ENCODE measurements at regions not wholly inside any gene's neighbourhood (a gene's known extent, or its start where the extent isn't known, plus 50 kb on each side); places are given as distances from the start of the nearest gene placed in this dataset.

DNA sequence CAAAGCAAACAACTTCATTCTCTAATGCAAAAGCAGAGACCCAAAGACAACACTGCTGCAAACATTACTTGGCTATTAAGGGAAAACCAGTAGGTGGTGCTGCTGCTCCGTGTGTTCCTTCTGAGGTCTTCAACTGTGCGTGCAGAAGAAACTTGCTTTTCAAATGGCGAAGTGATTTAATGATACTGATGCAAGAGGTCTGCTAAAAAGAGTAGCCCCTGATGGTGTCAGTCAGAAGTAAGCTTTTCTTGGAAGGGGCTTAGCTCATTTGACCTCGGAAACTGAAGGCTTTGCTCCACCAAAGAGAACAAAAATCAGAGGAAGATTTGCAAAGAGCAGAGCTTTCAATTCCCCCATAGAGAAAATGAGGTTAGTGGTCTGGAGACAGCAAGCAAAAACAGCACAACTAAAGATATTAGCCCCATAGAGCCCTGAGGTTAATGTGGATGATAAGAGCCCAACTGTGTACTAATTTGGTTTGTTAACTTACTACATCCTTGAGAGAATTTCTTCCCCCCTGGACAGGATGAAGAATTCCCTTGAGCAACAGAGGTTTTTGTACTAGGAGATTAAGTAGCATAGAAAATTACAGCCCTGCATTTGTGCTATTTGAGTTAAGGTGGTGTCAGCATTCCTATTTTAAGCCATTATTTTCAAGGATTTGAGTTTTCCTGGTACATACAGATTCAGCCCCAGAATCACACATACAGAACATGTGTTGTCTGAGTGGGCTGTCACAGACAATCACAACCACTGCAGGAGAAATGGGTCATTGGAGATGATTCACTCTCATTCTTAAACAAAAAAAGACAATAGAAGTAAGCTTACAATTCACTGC, 153.2 kb upstream of the C9orf72 start:
- DNase-seq (ENCODE audit: low read depth) = peak; percentile 86
- TF ChIP-seq, protein P1, sequence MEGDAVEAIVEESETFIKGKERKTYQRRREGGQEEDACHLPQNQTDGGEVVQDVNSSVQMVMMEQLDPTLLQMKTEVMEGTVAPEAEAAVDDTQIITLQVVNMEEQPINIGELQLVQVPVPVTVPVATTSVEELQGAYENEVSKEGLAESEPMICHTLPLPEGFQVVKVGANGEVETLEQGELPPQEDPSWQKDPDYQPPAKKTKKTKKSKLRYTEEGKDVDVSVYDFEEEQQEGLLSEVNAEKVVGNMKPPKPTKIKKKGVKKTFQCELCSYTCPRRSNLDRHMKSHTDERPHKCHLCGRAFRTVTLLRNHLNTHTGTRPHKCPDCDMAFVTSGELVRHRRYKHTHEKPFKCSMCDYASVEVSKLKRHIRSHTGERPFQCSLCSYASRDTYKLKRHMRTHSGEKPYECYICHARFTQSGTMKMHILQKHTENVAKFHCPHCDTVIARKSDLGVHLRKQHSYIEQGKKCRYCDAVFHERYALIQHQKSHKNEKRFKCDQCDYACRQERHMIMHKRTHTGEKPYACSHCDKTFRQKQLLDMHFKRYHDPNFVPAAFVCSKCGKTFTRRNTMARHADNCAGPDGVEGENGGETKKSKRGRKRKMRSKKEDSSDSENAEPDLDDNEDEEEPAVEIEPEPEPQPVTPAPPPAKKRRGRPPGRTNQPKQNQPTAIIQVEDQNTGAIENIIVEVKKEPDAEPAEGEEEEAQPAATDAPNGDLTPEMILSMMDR (IDR thresholded peaks at IDR 0.05; ENCODE audit: low read length, missing control alignments) = peak; percentile 91
- H3K4me3 ChIP-seq (replicated peaks; ENCODE audit: low read depth, low read length) = no peak overlapping the region

DNA sequence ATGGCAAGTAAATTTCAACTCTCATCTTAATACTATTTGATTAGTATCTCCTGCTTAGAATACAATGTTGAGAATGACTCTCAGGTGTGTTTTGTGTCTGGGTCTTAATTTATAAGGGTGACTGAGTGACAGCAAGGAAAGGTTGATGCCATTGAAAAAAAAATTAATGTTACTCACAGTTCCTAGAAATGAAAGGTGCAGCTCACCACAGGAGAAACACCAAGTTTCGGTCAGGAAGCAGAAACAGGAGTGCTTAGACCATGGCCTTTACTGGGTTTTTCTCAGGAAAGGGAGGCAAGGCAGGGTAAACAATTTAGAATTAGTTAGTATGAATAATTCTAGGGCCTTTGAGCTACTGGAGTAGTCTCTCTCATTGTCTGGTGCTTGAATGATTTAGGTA, 159.2 kb upstream of the C9orf72 start:
- TF ChIP-seq, protein P1 (IDR thresholded peaks at IDR 0.05; ENCODE audit: low read length, missing control alignments) = no peak
- no peak overlapping the region for H3K4me3 ChIP-seq (replicated peaks; ENCODE audit: low read depth, low read length)
- DNase-seq (ENCODE audit: low read depth) = no peak

DNA sequence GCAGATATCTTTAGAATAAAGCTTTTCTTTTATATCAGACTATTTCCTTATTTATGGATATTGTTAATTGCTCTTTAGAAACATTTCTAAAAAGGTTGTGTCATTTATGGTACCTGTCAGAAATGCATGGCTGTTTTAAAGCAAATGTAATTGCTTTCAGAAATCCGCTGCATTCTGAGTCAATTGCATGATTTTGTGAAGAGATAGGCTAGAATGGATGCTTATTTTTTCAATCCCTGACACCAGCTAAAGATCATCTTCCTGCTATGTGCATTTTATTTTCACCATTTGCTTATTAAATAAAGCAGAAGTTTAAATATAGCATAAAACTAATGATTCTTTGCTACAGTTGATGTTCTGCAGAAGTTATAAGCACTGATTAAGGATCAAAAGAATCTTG, 170.2 kb upstream of the C9orf72 start:
- DNase-seq (ENCODE audit: low read depth) = no peak
- H3K4me3 ChIP-seq (replicated peaks; ENCODE audit: low read depth, low read length) = no peak overlapping the region
- TF ChIP-seq, protein P1 (IDR thresholded peaks at IDR 0.05; ENCODE audit: low read length, missing control alignments) = no peak

DNA sequence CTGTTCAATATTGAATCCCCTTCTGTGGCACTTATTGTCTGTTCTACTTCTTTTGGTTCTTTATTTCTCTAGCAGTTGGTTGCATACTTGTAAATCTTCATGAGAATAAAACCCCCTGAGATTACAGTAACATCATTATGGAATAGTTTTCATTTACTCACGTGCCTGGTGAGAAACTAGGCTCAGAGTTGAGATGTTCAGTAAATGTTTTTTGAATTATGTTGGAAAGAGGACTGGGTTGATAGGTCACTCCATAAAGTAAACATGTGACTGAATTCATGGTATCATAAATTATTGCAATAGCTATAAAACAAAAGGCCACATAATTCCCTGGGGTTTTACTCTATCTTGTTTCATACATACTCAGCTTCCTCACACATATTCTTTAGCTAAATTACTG, 174.2 kb upstream of the C9orf72 start:
- TF ChIP-seq, protein P1 (IDR thresholded peaks at IDR 0.05; ENCODE audit: low read length, missing control alignments) = no peak
- DNase-seq (ENCODE audit: low read depth) = no peak
- no peak overlapping the region for H3K4me3 ChIP-seq (replicated peaks; ENCODE audit: low read depth, low read length)

DNA sequence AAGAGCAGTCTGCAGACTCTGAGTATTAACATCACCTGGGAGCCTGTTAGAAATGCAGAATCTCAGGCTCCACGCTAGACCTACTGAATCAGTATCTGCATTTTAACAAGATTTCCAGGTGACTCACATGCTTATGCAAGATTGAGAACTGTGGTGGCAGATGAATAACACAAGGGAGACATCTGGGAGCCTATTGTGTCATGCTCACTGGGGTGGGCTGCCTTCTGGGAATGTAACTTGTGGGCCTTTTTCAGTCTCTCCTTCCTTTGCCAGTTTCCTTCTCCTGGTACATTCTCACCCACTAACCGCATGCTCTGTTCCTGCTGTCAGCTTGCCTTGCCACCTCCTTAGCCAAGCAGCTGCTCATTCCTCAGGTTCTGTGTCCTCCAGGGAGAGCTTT, 176.6 kb upstream of the C9orf72 start:
- no peak for DNase-seq (ENCODE audit: low read depth)
- TF ChIP-seq, protein P1 (IDR thresholded peaks at IDR 0.05; ENCODE audit: low read length, missing control alignments) = no peak
- H3K4me3 ChIP-seq (replicated peaks; ENCODE audit: low read depth, low read length) = no peak overlapping the region

DNA sequence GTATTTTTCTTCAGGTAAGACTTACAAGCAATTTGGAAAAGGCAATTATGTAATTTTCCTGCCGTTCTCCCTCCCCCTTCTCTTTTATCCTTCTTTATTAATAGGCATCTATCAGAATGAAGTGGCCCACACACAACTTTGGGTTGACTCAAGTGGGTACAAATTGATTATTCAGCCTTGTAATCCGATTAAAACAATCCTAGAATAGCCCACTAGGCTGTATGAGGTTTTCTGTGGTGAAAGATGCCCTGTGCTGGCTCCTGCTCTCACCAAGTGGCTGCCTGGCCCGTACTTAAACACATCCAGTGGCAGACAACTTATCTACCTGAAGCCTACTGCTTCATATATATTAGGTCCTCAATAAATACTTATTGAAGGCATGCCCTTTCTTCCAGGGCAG, 177.3 kb upstream of the C9orf72 start:
- TF ChIP-seq, protein P1 (IDR thresholded peaks at IDR 0.05; ENCODE audit: low read length, missing control alignments) = no peak
- DNase-seq (ENCODE audit: low read depth) = no peak

DNA sequence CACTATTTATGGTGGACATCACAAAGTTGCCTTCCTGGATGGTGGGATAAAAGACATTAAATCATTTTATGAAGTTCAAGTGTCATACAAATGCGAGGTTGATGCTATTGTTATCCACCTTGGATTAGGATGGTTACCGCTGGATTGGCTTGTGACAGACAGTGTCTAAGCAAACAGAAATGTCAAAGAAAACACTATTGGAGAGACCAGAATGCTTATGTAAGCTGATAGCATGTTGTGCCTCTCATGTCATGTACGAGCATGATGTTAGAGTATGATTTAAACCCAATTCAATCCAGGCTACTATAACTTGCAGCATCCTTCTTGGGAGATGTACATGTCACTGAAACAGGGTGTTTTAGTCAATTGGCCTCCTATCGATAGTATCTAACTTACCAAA, 178.8 kb upstream of the C9orf72 start:
- no peak overlapping the region for H3K4me3 ChIP-seq (replicated peaks; ENCODE audit: low read depth, low read length)
- TF ChIP-seq, protein P1 (IDR thresholded peaks at IDR 0.05; ENCODE audit: low read length, missing control alignments) = no peak
- DNase-seq (ENCODE audit: low read depth) = no peak

More for the DNA sequence above, 177.3 kb upstream of the C9orf72 start:
- no peak overlapping the region for H3K4me3 ChIP-seq (replicated peaks; ENCODE audit: low read depth, low read length)

Measured in fibroblast of pulmonary artery (primary cell).